Suprapubic skin (tissue), 4 donors: ENCODE measurements at regions not wholly inside any gene's neighbourhood (a gene's known extent, or its start where the extent isn't known, plus 50 kb on each side); places are given as distances from the start of the nearest gene placed in this dataset.
"Not testable (repeated sequence)": the region's sequence is repeated elsewhere in the genome, so short reads cannot be mapped to it uniquely, and the experiment has no call there.

ENCODE experiments used
- DNase-seq, 2 donors: peaks; one replicate each; pipeline ENCODE4 v3.0.0-alpha.2; 2019; ENCODE audit warnings: low spot score in 2 of 2
- H3K27ac ChIP-seq: fragments of 200-600 bp; sonication (generic); one replicate; pipeline ENCODE4 v1.5.1; 2019
- H3K27me3 ChIP-seq: fragments of 200-600 bp; sonication (generic); one replicate; pipeline ENCODE4 v1.5.1; 2019
- H3K36me3 ChIP-seq: fragments of 200-600 bp; sonication (generic); one replicate; pipeline ENCODE4 v1.5.1; 2019
- H3K4me1 ChIP-seq: fragments of 200-600 bp; sonication (generic); one replicate; pipeline ENCODE4 v1.5.1; 2019
- H3K4me3 ChIP-seq: fragments of 200-600 bp; sonication (generic); one replicate; pipeline ENCODE4 v1.5.1; 2019; ENCODE audit warnings: mild to moderate bottlenecking
- H3K9me3 ChIP-seq: fragments of 200-600 bp; sonication (generic); one replicate; pipeline ENCODE4 v1.5.1; 2019
- CTCF ChIP-seq, 2 donors: fragments of 200-600 bp in 1 of 2; fragments of 450-650 bp in 1 of 2; sonication (generic) in 1 of 2; IDR thresholded peaks; one replicate each; pipeline ENCODE4 v1.5.1; 2016 to 2019; ENCODE audit warnings: antibody characterized with exemption in 2 of 2, mild to moderate bottlenecking in 1 of 2, moderate library complexity in 1 of 2
- EP300 ChIP-seq: sonication (generic); formaldehyde crosslinking; IDR thresholded peaks from one replicate; pipeline ENCODE4 v1.6.1; 2017; ENCODE audit warnings: antibody characterized with exemption
- POLR2A ChIP-seq, 2 donors: fragments of 450-650 bp; IDR thresholded peaks; one replicate each; pipeline ENCODE4 v1.6.1; 2017; ENCODE audit warnings: antibody characterized with exemption in 2 of 2, mild to moderate bottlenecking in 2 of 2, moderate library complexity in 2 of 2
- POLR2AphosphoS5 ChIP-seq, 3 donors: sonication (generic); formaldehyde crosslinking; IDR thresholded peaks; one replicate each; pipeline ENCODE4 v1.6.1; 2017; ENCODE audit warnings: antibody characterized with exemption in 3 of 3
- WGBS: methylation state at CpG from one replicate; pipeline ENCODE4 v1.1.5; 2018; 5-methylcytosine and 5-hydroxymethylcytosine counted together

DNA sequence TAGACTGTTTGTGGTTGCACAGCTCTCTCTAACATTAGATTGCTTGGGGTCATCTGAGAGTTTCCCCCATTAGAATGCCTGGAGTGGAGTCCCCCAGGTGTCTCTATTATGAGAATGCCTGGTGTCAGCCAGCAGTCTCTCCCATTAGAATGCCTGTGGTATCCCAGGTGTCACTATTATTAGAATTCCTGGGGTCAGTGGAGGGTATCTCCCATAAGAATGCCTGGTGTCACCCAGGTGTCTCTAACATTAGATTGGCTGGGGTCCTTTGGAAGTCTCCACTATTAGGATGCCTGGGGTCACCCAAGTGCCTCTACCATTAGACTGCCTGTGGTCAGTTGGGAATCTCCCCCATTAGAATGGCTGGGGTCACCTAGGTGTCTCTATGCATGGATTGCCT, 1495.1 kb downstream of the UQCRFS1 start:
- no peaks in the 10 kb centered on the region for H3K27me3 ChIP-seq
- no peak for DNase-seq
- H3K9me3 ChIP-seq, result peaks cover 15% of the 10 kb centered on the region

DNA sequence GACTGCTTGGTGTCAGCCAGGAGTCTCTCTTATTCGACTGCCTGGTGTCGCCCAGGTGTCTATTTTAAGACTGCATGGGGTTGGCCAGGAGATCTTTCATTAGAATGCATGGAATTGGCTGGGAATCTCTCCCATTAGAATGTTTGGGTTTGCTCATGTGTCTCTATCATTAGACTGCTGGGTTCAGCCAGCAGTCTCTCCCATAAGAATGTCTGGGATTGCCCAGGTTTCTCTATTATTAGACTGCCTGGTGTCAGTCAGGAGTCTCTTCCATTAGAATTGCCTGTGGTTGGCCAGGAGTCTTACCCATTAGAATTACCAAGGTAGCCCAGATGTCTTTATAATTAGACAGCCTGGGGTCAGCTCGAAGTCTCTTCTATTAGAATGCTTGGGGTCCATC, 1496.0 kb downstream of the UQCRFS1 start:
- H3K36me3 ChIP-seq, result no peaks in the 10 kb centered on the region
- no peaks in the 10 kb centered on the region for H3K4me1 ChIP-seq
- H3K27me3 ChIP-seq, result no peaks in the 10 kb centered on the region
- H3K9me3 ChIP-seq, result peaks cover 15% of the 10 kb centered on the region
- H3K4me3 ChIP-seq, result no peak overlapping the region
- no peak for DNase-seq
- no peak for TF ChIP-seq POLR2A (IDR thresholded peaks at IDR 0.05)
- TF ChIP-seq EP300, result no peak
- no peak for TF ChIP-seq CTCF (IDR thresholded peaks at IDR 0.05)
- no peak for TF ChIP-seq POLR2AphosphoS5 (IDR thresholded peaks at IDR 0.05)
- 69% methylated on average over 3 of the region's 3 CpGs for WGBS
- no peak overlapping the region for H3K27ac ChIP-seq

More for the DNA sequence above, 1495.1 kb downstream of the UQCRFS1 start:
- no peaks in the 10 kb centered on the region for H3K4me1 ChIP-seq
- TF ChIP-seq EP300, result no peak
- no peak for TF ChIP-seq POLR2A (IDR thresholded peaks at IDR 0.05)
- no peak for TF ChIP-seq POLR2AphosphoS5 (IDR thresholded peaks at IDR 0.05)
- no peak for TF ChIP-seq CTCF (IDR thresholded peaks at IDR 0.05)
- no peak overlapping the region for H3K27ac ChIP-seq
- no peaks in the 10 kb centered on the region for H3K36me3 ChIP-seq
- H3K4me3 ChIP-seq, result no peak overlapping the region

GRCh38 chr19:27714857-27715256, 1498.1 kb downstream of the UQCRFS1 start:
- Histone ChIP-seq H3K4me3 (no peak overlapping the region), H3K9me3 (peaks cover 15% of the 10 kb centered on the region), H3K27ac (no peak overlapping the region), H3K4me1 (no peaks in the 10 kb centered on the region), H3K27me3 (no peaks in the 10 kb centered on the region), H3K36me3 (no peaks in the 10 kb centered on the region)
- no peak for TF ChIP-seq EP300
- no peak for TF ChIP-seq POLR2AphosphoS5 (IDR thresholded peaks at IDR 0.05)
- no peak for TF ChIP-seq POLR2A (IDR thresholded peaks at IDR 0.05)
- no peak for TF ChIP-seq CTCF (IDR thresholded peaks at IDR 0.05)
- DNase-seq, result no peak
- 75% methylated on average over 2 of the region's 2 CpGs for WGBS

DNA sequence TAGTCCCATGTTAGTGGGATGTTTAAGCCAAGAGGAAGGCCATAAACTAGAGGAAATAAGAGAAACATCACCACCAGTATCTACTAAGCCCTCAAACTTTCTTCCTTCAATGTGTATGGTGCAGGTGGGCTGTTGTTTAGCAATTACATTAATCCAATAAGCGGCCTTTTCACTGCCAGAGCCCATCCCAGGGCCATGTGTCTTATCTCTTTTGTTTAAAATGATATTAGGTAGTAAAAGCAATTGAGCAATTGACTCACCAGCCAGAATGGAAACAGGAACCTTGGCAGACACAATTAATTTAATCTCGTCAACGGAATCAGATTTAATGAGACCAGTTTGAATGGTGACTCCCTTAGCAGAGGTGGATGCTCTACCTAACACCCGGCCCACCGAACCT, 1503.5 kb downstream of the UQCRFS1 start:
- TF ChIP-seq CTCF (IDR thresholded peaks at IDR 0.05) (no peak), EP300 (no peak), POLR2AphosphoS5 (IDR thresholded peaks at IDR 0.05) (no peak), POLR2A (IDR thresholded peaks at IDR 0.05) (no peak)
- DNase-seq, result no peak
- no peak overlapping the region for H3K27ac ChIP-seq
- no peaks in the 10 kb centered on the region for H3K36me3 ChIP-seq
- no peak overlapping the region for H3K4me3 ChIP-seq
- WGBS, result 73% methylated on average over 5 of the region's 5 CpGs
- H3K27me3 ChIP-seq, result no peaks in the 10 kb centered on the region
- no peaks in the 10 kb centered on the region for H3K4me1 ChIP-seq
- H3K9me3 ChIP-seq, result peaks cover 16% of the 10 kb centered on the region

DNA sequence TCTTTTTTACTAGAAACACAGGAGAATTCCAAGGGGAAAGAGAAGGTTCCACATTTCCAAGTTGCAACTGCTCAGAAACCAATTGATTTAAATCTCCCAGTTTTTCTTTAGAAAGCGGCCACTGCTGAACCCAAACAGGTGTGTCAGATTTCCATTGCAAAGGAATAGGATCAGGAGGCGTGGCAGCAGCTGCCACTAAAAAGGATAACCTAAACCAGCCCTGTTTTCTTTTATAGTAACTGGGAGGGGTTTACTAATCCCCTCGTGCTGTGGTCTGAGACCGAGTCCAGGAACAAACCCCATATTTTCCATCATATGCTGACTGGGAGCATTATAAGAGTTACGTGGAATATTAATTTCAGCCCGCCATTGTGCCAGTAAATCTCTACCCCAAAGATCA, 1504.0 kb downstream of the UQCRFS1 start:
- 90% methylated on average over 6 of the region's 6 CpGs for WGBS
- not testable (repeated sequence) for H3K27me3 ChIP-seq, DNase-seq

GRCh38 chr19:27707026-27707425, 1505.9 kb downstream of the UQCRFS1 start:
- H3K9me3 ChIP-seq, result peaks cover 11% of the 10 kb centered on the region
- H3K4me1 ChIP-seq, H3K36me3 ChIP-seq, H3K27me3 ChIP-seq, H3K27ac ChIP-seq, H3K4me3 ChIP-seq, DNase-seq: not testable (repeated sequence)
- WGBS, result 78% methylated on average over 3 of the region's 3 CpGs

More for the DNA sequence above, 1504.0 kb downstream of the UQCRFS1 start:
- H3K27ac ChIP-seq, H3K4me3 ChIP-seq, H3K36me3 ChIP-seq, H3K4me1 ChIP-seq: not testable (repeated sequence)
- H3K9me3 ChIP-seq, result peaks cover 14% of the 10 kb centered on the region
